ENCODE measurements at regions not wholly inside any gene's neighbourhood (a gene's known extent, or its start where the extent isn't known, plus 50 kb on each side); places are given as distances from the start of the nearest gene placed in this dataset.

DNA sequence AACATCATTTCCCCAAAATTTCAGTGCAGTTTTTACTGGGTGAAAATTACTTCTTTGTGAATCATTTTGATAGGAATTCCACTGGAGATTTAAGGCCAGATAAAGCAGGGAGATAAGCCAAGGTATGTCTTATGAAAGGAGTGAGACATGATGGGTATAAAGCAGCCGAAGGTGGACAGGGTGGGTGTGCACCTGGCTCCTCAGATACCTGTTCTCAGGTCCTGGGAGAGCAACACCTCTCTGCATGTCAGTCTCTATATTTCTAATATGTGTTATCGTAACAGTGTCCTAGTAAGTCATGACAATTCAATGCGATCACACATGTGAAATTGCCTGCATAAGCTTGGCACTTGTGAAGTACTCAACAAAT, 768.8 kb downstream of the RNF144A start:
- TF ChIP-seq, protein P1, sequence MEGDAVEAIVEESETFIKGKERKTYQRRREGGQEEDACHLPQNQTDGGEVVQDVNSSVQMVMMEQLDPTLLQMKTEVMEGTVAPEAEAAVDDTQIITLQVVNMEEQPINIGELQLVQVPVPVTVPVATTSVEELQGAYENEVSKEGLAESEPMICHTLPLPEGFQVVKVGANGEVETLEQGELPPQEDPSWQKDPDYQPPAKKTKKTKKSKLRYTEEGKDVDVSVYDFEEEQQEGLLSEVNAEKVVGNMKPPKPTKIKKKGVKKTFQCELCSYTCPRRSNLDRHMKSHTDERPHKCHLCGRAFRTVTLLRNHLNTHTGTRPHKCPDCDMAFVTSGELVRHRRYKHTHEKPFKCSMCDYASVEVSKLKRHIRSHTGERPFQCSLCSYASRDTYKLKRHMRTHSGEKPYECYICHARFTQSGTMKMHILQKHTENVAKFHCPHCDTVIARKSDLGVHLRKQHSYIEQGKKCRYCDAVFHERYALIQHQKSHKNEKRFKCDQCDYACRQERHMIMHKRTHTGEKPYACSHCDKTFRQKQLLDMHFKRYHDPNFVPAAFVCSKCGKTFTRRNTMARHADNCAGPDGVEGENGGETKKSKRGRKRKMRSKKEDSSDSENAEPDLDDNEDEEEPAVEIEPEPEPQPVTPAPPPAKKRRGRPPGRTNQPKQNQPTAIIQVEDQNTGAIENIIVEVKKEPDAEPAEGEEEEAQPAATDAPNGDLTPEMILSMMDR (IDR thresholded peaks at IDR 0.05; ENCODE audit: low read length) = no peak
- TF ChIP-seq EZH2phosphoT487 (IDR thresholded peaks at IDR 0.05; ENCODE audit: low read length) = no peak
